ENCODE measurements at regions not wholly inside any gene's neighbourhood (a gene's known extent, or its start where the extent isn't known, plus 50 kb on each side); places are given as distances from the start of the nearest gene placed in this dataset.
"Not testable (repeated sequence)": the region's sequence is repeated elsewhere in the genome, so short reads cannot be mapped to it uniquely, and the experiment has no call there.

- TF ChIP-seq CTCF (IDR thresholded peaks at IDR 0.05 in 4 of 5, conservative IDR thresholded peaks at IDR 0.05 in 1 of 5); POLR2A (IDR thresholded peaks at IDR 0.05): not testable (repeated sequence)
Measured at GRCh38 chr1:223899775-223900174, 54.0 kb upstream of the TP53BP2 start.

Data from gastrocnemius medialis (tissue), 4 donors.